Mesendoderm (in vitro differentiated cells): ENCODE measurements at regions not wholly inside any gene's neighbourhood (a gene's known extent, or its start where the extent isn't known, plus 50 kb on each side); places are given as distances from the start of the nearest gene placed in this dataset.

Experiments
- DNase-seq: peaks from one replicate; pipeline ENCODE4 v3.0.0; 2013
- H2AK5ac ChIP-seq: 2 replicates; pipeline ENCODE4 v1.6.1; 2013; ENCODE audit warnings: low read length, inconsistent platforms
- H2BK120ac ChIP-seq: 2 replicates; pipeline ENCODE4 v1.6.1; 2013; ENCODE audit warnings: low read depth, mild to moderate bottlenecking, low read length, moderate library complexity, mixed read lengths
- H2BK15ac ChIP-seq: replicated peaks from 2 replicates; pipeline ENCODE4 v1.6.1; 2013; ENCODE audit warnings: low read depth, mild to moderate bottlenecking, moderate library complexity
- H2BK5ac ChIP-seq: 2 replicates; pipeline ENCODE4 v1.6.1; 2013; ENCODE audit warnings: low read length, inconsistent platforms
- H3K18ac ChIP-seq: 2 replicates; pipeline ENCODE4 v1.6.1; 2013; ENCODE audit warnings: mild to moderate bottlenecking, low read length, mixed read lengths
- H3K23ac ChIP-seq: one replicate; pipeline ENCODE4 v1.6.1; 2013; ENCODE audit warnings: low read length
- H3K27ac ChIP-seq: 2 replicates; pipeline ENCODE4 v1.5.1; 2013; ENCODE audit warnings: low read depth, mild to moderate bottlenecking, inconsistent platforms, low read length, moderate library complexity
- H3K27me3 ChIP-seq: 2 replicates; pipeline ENCODE4 v1.6.1; 2013; ENCODE audit warnings: low read length, control low read depth, mild to moderate bottlenecking, inconsistent platforms; ENCODE audit not compliant: insufficient read depth, poor library complexity
- H3K36me3 ChIP-seq: 2 replicates; pipeline ENCODE4 v1.6.1; 2013; ENCODE audit warnings: low read length, inconsistent platforms; ENCODE audit not compliant: control insufficient read depth, insufficient read depth
- H3K4ac ChIP-seq: one replicate; pipeline ENCODE4 v1.6.1; 2013; ENCODE audit warnings: low read depth, mild to moderate bottlenecking, low read length, moderate library complexity
- H3K4me1 ChIP-seq: 2 replicates; pipeline ENCODE4 v1.6.1; 2013; ENCODE audit warnings: low read depth, low read length, inconsistent platforms; ENCODE audit not compliant: control insufficient read depth
- H3K4me2 ChIP-seq: 2 replicates; pipeline ENCODE4 v1.6.1; 2013; ENCODE audit warnings: low read length
- H3K4me3 ChIP-seq: 2 replicates; pipeline ENCODE4 v1.5.1; 2013; ENCODE audit warnings: mild to moderate bottlenecking, low read length
- H3K56ac ChIP-seq: one replicate; pipeline ENCODE4 v1.6.1; 2013; ENCODE audit warnings: low read length
- H3K79me1 ChIP-seq: 2 replicates; pipeline ENCODE4 v1.6.1; 2013; ENCODE audit warnings: low read length, inconsistent platforms
- H3K79me2 ChIP-seq: 2 replicates; pipeline ENCODE4 v1.6.1; 2013; ENCODE audit warnings: mild to moderate bottlenecking, low read length; ENCODE audit not compliant: control insufficient read depth, insufficient read depth
- H3K9ac ChIP-seq: 2 replicates; pipeline ENCODE4 v1.6.1; 2013; ENCODE audit warnings: low read length, inconsistent platforms
- H4K5ac ChIP-seq: one replicate; pipeline ENCODE4 v1.6.1; 2013; ENCODE audit warnings: low read length
- H4K8ac ChIP-seq: one replicate; pipeline ENCODE4 v1.6.1; 2013; ENCODE audit warnings: low read depth, mild to moderate bottlenecking, control low read depth, low read length, moderate library complexity
- WGBS: extraction: QIAGEN DNeasy Blood & Tissue Kit; methylation state at CpG from one replicate; pipeline ENCODE4 v1.1.7; 2013; ENCODE audit warnings: low lambda C conversion rate, missing lambda C conversion rate; ENCODE audit not compliant: insufficient coverage; ENCODE audit errors: extremely low coverage; 5-methylcytosine and 5-hydroxymethylcytosine counted together

DNA sequence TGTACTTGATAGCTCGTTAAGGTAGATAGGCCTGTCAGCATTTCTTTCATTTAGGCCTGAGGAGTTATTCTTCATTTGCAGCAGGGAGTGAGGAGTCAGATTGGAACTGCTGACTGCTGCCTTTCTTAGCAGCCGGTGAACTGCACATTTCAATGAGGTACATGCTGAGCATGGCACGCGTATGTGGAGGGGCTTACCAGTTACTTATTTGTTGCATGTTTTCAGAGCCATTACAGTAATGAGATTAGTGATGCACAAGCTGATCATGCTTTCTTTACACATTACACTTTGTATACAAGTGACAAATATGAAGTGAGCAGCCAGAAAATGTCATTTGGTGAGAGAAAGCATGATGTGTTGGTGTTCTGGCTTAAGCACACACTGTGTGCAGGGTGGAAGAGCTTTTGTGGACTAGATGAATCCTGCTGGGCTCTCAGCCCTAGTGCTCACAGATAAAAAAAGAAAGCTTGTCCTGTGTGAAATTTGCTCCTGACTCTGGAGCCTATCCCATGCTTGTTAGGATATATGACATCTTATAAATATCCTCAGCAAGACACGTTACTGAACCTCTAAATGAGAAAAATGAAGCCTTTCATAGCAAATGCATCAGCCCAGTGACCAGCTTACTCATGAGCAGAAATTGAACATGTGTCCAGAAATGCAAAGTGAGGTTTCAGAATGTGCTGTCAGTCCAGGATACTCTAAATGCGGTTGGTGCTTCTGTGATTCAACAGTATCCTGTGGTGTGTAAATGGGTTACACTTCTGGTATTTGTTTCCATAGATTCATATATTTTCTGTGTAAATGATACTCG, 574.7 kb upstream of the ADGRL2 start:
- no CpG with 5 or more reads among the region's 7 CpGs for WGBS
- H3K27ac ChIP-seq: no peak overlapping the region
- no peak overlapping the region for H2BK120ac ChIP-seq
- no peaks in the 10 kb centered on the region for H3K79me1 ChIP-seq
- no peak overlapping the region for H3K4me2 ChIP-seq
- H3K18ac ChIP-seq: no peak overlapping the region
- H4K5ac ChIP-seq: no peak overlapping the region
- H2BK5ac ChIP-seq: no peak overlapping the region
- H3K4me1 ChIP-seq: no peaks in the 10 kb centered on the region
- no peak overlapping the region for H3K23ac ChIP-seq
- H3K4me3 ChIP-seq: no peak overlapping the region
- no peak overlapping the region for H2BK15ac ChIP-seq
- no peaks in the 10 kb centered on the region for H3K27me3 ChIP-seq
- no peak overlapping the region for H2AK5ac ChIP-seq
- H3K79me2 ChIP-seq: no peaks in the 10 kb centered on the region
- no peak overlapping the region for H3K56ac ChIP-seq
- H3K9ac ChIP-seq: no peak overlapping the region
- no peak overlapping the region for H4K8ac ChIP-seq
- H3K4ac ChIP-seq: no peak overlapping the region
- no peaks in the 10 kb centered on the region for H3K36me3 ChIP-seq
- DNase-seq: no peak

DNA sequence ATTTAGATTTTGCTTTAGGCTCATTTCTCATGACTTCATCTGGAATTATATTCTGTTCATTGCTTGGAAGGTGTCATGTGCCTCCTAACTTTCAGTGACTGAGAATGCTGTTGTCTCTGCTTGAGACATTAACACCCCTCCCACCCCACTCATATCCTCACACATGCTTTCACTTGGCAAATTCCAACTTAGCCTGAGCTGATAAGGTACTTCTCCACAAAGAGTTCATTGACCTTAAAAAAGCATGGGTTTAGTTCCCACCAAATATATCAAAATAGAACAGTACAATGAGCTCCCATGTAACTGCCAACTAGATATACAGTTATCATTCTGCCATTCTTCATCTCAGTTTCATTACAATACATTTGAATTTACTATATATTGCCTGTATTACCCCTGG, 576.5 kb upstream of the ADGRL2 start:
- Histone ChIP-seq H3K79me2 (no peaks in the 10 kb centered on the region), H3K4me1 (no peaks in the 10 kb centered on the region), H3K79me1 (no peaks in the 10 kb centered on the region), H3K36me3 (no peaks in the 10 kb centered on the region), H4K5ac (no peak overlapping the region), H3K27ac (no peak overlapping the region), H2BK15ac (no peak overlapping the region), H3K23ac (no peak overlapping the region), H3K4me2 (no peak overlapping the region), H3K27me3 (no peaks in the 10 kb centered on the region), H2BK5ac (no peak overlapping the region), H4K8ac (no peak overlapping the region), H3K9ac (no peak overlapping the region), H3K18ac (no peak overlapping the region), H3K56ac (no peak overlapping the region), H3K4me3 (no peak overlapping the region), H2AK5ac (no peak overlapping the region), H2BK120ac (no peak overlapping the region), H3K4ac (no peak overlapping the region)
- peak; percentile 88 for DNase-seq

DNA sequence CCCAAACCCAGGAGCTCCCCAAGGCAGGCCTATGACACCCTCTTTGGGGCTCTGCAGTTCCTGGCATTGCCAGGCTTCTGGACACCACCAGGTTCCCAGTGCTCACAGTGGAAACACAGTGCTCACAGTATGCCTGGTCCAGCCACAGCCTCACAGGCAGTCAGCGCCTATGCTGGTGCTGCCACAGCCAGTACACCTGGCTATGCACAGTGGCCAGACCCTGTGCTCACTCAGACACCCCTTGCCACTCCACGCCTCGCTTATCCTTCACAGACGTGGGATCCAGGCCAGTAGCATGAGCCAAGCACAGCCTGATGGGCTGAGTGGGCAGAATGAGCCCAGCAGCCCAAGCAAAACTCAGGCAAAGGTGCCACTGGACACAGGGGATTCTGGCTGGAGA, 579.2 kb upstream of the ADGRL2 start:
- Histone ChIP-seq H2BK120ac (no peak overlapping the region), H3K9ac (no peak overlapping the region), H2AK5ac (no peak overlapping the region), H3K4me1 (no peaks in the 10 kb centered on the region), H3K36me3 (no peaks in the 10 kb centered on the region), H3K4me2 (no peak overlapping the region), H3K23ac (no peak overlapping the region), H3K79me1 (no peaks in the 10 kb centered on the region), H4K5ac (no peak overlapping the region), H3K79me2 (no peaks in the 10 kb centered on the region), H3K4me3 (no peak overlapping the region), H2BK5ac (no peak overlapping the region), H3K27me3 (no peaks in the 10 kb centered on the region), H4K8ac (no peak overlapping the region), H3K18ac (no peak overlapping the region), H3K4ac (no peak overlapping the region), H3K27ac (no peak overlapping the region), H3K56ac (peak overlapping the region; percentile 19), H2BK15ac (no peak overlapping the region)
- WGBS: no CpG with 5 or more reads among the region's 4 CpGs
- no peak for DNase-seq

DNA sequence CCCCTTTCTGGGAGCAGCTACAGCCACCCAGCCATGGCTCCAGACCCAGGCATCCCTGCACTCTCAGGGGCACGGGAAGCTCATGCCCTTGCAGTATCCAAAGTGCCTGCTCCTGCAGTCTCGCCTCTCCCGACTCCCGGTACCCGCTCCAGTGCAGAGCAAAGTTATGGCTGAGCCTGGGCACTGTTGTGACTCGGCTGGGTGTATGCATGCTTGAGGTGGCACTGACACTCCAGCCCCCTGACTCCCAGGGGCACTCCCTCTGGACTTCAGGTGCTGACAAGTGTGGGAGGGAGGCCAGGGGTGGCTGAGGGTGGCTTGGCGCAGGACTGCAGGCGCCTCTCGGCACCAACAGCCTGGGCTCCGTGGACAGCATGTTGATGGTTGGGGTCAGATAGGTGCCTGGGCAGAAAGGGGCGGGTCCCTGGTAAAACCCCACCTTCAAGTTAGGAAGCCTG, 580.1 kb upstream of the ADGRL2 start:
- no peak overlapping the region for H4K8ac ChIP-seq
- WGBS: no CpG with 5 or more reads among the region's 11 CpGs
- H3K56ac ChIP-seq: no peak overlapping the region
- no peak overlapping the region for H2BK5ac ChIP-seq
- no peak overlapping the region for H2AK5ac ChIP-seq
- H2BK120ac ChIP-seq: no peak overlapping the region
- no peak overlapping the region for H3K18ac ChIP-seq
- no peak overlapping the region for H3K27ac ChIP-seq
- H3K36me3 ChIP-seq: no peaks in the 10 kb centered on the region
- H3K9ac ChIP-seq: no peak overlapping the region
- H3K4me2 ChIP-seq: no peak overlapping the region
- DNase-seq: no peak
- H3K79me2 ChIP-seq: no peaks in the 10 kb centered on the region
- H4K5ac ChIP-seq: no peak overlapping the region
- no peaks in the 10 kb centered on the region for H3K27me3 ChIP-seq
- no peak overlapping the region for H3K23ac ChIP-seq
- no peaks in the 10 kb centered on the region for H3K79me1 ChIP-seq
- H3K4ac ChIP-seq: no peak overlapping the region
- H3K4me3 ChIP-seq: no peak overlapping the region
- no peaks in the 10 kb centered on the region for H3K4me1 ChIP-seq
- no peak overlapping the region for H2BK15ac ChIP-seq

DNA sequence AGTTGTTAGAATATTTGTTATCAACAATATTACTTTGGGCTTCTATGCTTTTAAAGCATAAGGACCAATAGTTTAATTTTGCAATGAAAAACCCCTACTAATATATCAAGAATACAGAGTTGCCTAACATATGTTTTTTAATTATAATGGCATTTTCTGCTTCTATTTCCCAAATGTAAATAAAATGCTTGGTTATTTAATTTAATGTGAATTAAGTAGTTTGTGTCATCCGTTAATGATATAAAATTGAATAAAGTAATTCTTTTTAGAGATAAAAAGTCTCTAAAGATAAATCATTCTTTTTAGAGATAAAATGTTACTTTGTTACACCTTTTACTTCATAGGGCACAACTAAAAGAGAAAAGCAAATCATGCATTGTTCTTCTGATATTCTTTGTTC, 583.7 kb upstream of the ADGRL2 start:
- no peak overlapping the region for H3K4me2 ChIP-seq
- H2BK15ac ChIP-seq: no peak overlapping the region
- H3K79me2 ChIP-seq: no peaks in the 10 kb centered on the region
- H3K36me3 ChIP-seq: no peaks in the 10 kb centered on the region
- no peak overlapping the region for H3K4me3 ChIP-seq
- H3K18ac ChIP-seq: no peak overlapping the region
- no peak overlapping the region for H2BK5ac ChIP-seq
- no peak overlapping the region for H4K8ac ChIP-seq
- no peak for DNase-seq
- no peak overlapping the region for H3K23ac ChIP-seq
- no peak overlapping the region for H2BK120ac ChIP-seq
- no peak overlapping the region for H4K5ac ChIP-seq
- no peaks in the 10 kb centered on the region for H3K79me1 ChIP-seq
- H3K9ac ChIP-seq: no peak overlapping the region
- WGBS: 100% methylated on average over 1 of the region's 1 CpG
- no peak overlapping the region for H3K27ac ChIP-seq
- no peak overlapping the region for H2AK5ac ChIP-seq
- no peaks in the 10 kb centered on the region for H3K4me1 ChIP-seq
- H3K27me3 ChIP-seq: no peaks in the 10 kb centered on the region
- H3K4ac ChIP-seq: no peak overlapping the region
- no peak overlapping the region for H3K56ac ChIP-seq

DNA sequence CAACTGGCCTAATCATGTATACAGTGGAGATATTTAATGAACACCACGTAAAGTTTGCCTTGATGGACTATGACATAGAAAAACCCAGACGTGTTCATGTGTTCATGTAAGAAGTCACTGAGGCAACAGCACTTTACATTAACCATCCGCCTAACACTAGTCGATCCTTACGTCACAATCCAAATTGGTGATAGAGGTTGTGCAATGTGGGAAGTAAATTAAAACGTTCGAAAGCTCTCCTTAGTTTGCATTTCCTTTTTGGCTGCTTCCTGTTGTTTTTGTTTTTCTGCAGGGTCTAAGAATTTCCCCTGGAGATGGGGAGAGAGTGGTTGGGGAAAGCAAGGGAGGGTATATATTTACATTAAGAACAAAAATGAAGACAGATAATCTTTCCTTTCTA, 587.5 kb upstream of the ADGRL2 start:
- Histone ChIP-seq H2BK15ac (no peak overlapping the region), H3K36me3 (no peaks in the 10 kb centered on the region), H2AK5ac (no peak overlapping the region), H3K4me2 (no peak overlapping the region), H3K79me1 (no peaks in the 10 kb centered on the region), H3K56ac (no peak overlapping the region), H3K4ac (no peak overlapping the region), H3K27me3 (no peaks in the 10 kb centered on the region), H3K79me2 (no peaks in the 10 kb centered on the region), H3K18ac (no peak overlapping the region), H2BK120ac (no peak overlapping the region), H3K9ac (no peak overlapping the region), H3K4me1 (no peaks in the 10 kb centered on the region), H2BK5ac (no peak overlapping the region), H3K23ac (no peak overlapping the region), H3K27ac (no peak overlapping the region), H4K5ac (no peak overlapping the region), H3K4me3 (no peak overlapping the region), H4K8ac (no peak overlapping the region)
- WGBS: no CpG with 5 or more reads among the region's 7 CpGs
- DNase-seq: peak; percentile 51
